GM23338 (cell line): ENCODE measurements at regions not wholly inside any gene's neighbourhood (a gene's known extent, or its start where the extent isn't known, plus 50 kb on each side); places are given as distances from the start of the nearest gene placed in this dataset.

Experiments
- EZH2phosphoT487 ChIP-seq: fragments of 200-600 bp; sonication (generic); IDR thresholded peaks from one replicate; pipeline ENCODE4 v1.8.1; 2018; ENCODE audit warnings: antibody characterized with exemption; ENCODE audit not compliant: unreplicated experiment
- POLR2AphosphoS5 ChIP-seq: IDR thresholded peaks from 2 replicates; pipeline ENCODE4 v1.6.1; 2016; ENCODE audit warnings: antibody characterized with exemption, low read depth
- ZNF462 ChIP-seq: fragments of 250-450 bp; sonication (Bioruptor Pico); IDR thresholded peaks from 2 replicates; pipeline ENCODE4 v1.5.0; 2020; ENCODE audit warnings: mild to moderate bottlenecking, moderate library complexity
- TF ChIP-seq, protein P1 (sequence below), 2 experiments: fragments of 200-600 bp in 1 of 2; sonication (generic) in 1 of 2; conservative IDR thresholded peaks; 2 replicates each; pipeline versions ENCODE4 v1.5.1 to v1.6.1; 2016 to 2017; ENCODE audit warnings: antibody characterized with exemption in 2 of 2, low read depth in 2 of 2, mild to moderate bottlenecking in 2 of 2, moderate library complexity in 1 of 2

- TF ChIP-seq, protein P1, sequence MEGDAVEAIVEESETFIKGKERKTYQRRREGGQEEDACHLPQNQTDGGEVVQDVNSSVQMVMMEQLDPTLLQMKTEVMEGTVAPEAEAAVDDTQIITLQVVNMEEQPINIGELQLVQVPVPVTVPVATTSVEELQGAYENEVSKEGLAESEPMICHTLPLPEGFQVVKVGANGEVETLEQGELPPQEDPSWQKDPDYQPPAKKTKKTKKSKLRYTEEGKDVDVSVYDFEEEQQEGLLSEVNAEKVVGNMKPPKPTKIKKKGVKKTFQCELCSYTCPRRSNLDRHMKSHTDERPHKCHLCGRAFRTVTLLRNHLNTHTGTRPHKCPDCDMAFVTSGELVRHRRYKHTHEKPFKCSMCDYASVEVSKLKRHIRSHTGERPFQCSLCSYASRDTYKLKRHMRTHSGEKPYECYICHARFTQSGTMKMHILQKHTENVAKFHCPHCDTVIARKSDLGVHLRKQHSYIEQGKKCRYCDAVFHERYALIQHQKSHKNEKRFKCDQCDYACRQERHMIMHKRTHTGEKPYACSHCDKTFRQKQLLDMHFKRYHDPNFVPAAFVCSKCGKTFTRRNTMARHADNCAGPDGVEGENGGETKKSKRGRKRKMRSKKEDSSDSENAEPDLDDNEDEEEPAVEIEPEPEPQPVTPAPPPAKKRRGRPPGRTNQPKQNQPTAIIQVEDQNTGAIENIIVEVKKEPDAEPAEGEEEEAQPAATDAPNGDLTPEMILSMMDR (conservative IDR thresholded peaks at IDR 0.05; ENCODE audit: low read depth in 2 of 2) = no peak
- no peak for TF ChIP-seq EZH2phosphoT487
- no peak for TF ChIP-seq ZNF462 (CRISPR knock-in tag)
- TF ChIP-seq POLR2AphosphoS5 = no peak
These were observed 90.2 kb upstream of the TAS2R1 start for GRCh38 chr5:9720361-9720760.
